ENCODE measurements at regions not wholly inside any gene's neighbourhood (a gene's known extent, or its start where the extent isn't known, plus 50 kb on each side); places are given as distances from the start of the nearest gene placed in this dataset.

- TF ChIP-seq CTCF (IDR thresholded peaks at IDR 0.05; ENCODE audit: poor library complexity) (no peak), EZH2 (IDR thresholded peaks at IDR 0.05; ENCODE audit: borderline replicate concordance) (no peak), EZH2phosphoT487 (IDR thresholded peaks at IDR 0.05; ENCODE audit: low read depth, severe bottlenecking, unreplicated experiment) (no peak)
Observed at GRCh38 chr10:108453166-108453565, 1288.7 kb upstream of the SORCS1 start.
